Activated naive CD8-positive, alpha-beta T cell (primary cell): ENCODE measurements at regions not wholly inside any gene's neighbourhood (a gene's known extent, or its start where the extent isn't known, plus 50 kb on each side); places are given as distances from the start of the nearest gene placed in this dataset.

Experiments used
- H3K27ac Mint-ChIP-seq: one replicate; pipeline ENCODE4 v1.8.0; 2021; ENCODE audit warnings: mixed read lengths
- H3K27me3 Mint-ChIP-seq: one replicate; pipeline ENCODE4 v1.8.0; 2021; ENCODE audit warnings: mixed read lengths
- H3K36me3 Mint-ChIP-seq: one replicate; pipeline ENCODE4 v1.8.0; 2021; ENCODE audit warnings: mixed read lengths
- H3K4me1 Mint-ChIP-seq: one replicate; pipeline ENCODE4 v1.8.0; 2021; ENCODE audit warnings: low read depth, mixed read lengths
- H3K4me3 Mint-ChIP-seq: one replicate; pipeline ENCODE4 v1.8.0; 2021; ENCODE audit warnings: mild to moderate bottlenecking, mixed read lengths
- H3K9me3 Mint-ChIP-seq: one replicate; pipeline ENCODE4 v1.8.0; 2021; ENCODE audit warnings: low read depth, mixed read lengths

DNA sequence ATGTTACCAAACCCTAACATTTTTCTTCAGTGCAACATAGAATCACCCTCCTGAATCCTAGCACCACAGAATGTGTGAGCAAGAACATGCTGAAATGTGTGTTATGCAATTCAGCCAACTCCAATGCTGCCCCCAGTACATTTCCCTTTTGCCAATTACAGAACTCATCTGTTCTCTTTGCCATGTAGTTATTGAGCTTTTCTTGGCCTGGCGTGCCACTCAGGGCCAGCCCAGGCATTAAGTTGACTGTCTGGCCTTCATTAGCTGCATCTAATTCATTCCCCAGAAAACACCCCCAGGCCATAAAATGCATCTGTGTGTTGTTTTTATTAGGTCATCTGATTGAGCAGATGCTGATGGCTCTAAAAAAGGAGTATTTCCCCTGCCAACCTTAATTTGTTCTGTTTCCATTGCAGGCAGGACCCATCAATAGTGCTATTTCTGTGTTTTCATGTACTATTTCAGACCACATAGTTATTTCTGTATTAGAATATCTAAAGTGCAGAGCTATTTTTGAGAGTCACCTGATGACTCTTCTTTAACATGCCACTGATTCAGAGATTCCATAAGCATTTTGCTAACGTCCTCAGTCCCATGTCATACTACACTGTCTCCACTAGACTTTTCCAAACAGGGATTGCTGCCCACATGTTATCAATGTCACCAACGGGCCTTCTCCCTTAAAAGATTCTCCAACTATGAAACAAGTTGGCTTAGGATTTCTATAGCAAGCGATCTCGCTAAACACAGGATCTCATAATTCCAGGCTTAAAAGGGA is 969.7 kb downstream of the CDH11 start:
- H3K4me3 Mint-ChIP-seq: no peak overlapping the region
- H3K4me1 Mint-ChIP-seq: no peaks in the 10 kb centered on the region
- no peak overlapping the region for H3K27ac Mint-ChIP-seq
- no peaks in the 10 kb centered on the region for H3K36me3 Mint-ChIP-seq
- no peaks in the 10 kb centered on the region for H3K27me3 Mint-ChIP-seq
- H3K9me3 Mint-ChIP-seq: peaks cover 17% of the 10 kb centered on the region

DNA sequence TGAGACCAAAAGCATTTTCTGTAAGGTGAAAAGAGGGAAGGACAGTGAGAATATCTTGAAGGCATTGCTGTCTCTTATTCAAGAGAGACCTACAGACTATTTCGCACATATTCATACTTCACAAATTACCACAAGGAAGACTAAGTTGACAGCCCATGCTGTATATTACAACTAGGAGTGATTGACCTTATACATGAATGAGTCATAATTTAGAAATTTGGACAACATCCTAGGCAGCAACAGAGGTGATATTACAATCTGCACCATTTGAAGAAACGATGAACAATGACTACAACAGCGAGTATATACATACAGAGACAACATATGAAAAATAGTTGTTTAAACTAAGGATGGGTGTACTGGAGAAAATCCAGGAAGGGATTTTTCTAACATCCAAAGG is 971.7 kb downstream of the CDH11 start:
- H3K4me3 Mint-ChIP-seq: no peak overlapping the region
- H3K4me1 Mint-ChIP-seq: no peaks in the 10 kb centered on the region
- H3K27ac Mint-ChIP-seq: no peak overlapping the region
- peaks cover 16% of the 10 kb centered on the region for H3K9me3 Mint-ChIP-seq
- no peaks in the 10 kb centered on the region for H3K27me3 Mint-ChIP-seq
- no peaks in the 10 kb centered on the region for H3K36me3 Mint-ChIP-seq

DNA sequence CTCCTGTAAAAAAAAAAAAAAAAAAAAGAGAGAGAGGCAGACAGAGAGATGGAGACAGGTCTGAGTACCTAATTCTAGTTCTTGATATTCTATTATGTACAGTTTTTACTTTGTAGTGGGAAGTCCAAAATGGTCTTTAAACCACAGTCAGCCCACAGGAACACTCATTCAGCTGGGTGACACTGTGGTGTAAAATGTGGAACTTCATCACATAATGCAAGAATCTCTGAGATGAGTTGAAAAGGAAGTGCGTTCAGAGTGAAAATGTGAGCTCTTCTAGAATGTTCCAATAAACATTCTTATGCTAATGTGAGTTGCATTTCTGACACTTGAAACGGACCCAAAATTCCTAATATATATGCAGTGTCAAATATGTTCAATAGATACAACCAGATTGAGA is 972.1 kb downstream of the CDH11 start:
- Mint-ChIP-seq H3K9me3 (peaks cover 16% of the 10 kb centered on the region), H3K36me3 (no peaks in the 10 kb centered on the region), H3K27me3 (no peaks in the 10 kb centered on the region), H3K4me3 (no peak overlapping the region), H3K27ac (no peak overlapping the region), H3K4me1 (no peaks in the 10 kb centered on the region)

DNA sequence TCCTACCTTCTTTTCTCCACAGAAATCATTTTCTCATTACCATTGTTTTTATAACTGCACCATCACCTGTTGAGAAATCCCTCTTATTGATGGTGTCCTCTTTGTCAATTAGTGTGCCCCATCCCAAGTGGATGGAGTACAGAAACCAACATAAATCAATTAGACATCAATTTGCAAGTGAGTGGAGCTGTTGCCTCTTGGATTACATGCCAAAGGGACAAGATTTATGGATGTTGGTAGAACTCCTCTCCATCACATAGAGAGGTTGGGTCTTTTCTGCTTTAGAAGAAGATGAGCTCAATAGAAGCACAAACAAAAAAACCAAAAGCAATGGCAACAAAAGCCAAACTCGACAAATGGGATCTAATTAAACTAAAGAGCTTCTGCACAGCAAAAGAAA is 973.5 kb downstream of the CDH11 start:
- no peak overlapping the region for H3K27ac Mint-ChIP-seq
- H3K4me3 Mint-ChIP-seq: no peak overlapping the region
- no peaks in the 10 kb centered on the region for H3K4me1 Mint-ChIP-seq
- peaks cover 16% of the 10 kb centered on the region for H3K9me3 Mint-ChIP-seq
- H3K27me3 Mint-ChIP-seq: no peaks in the 10 kb centered on the region
- no peaks in the 10 kb centered on the region for H3K36me3 Mint-ChIP-seq

DNA sequence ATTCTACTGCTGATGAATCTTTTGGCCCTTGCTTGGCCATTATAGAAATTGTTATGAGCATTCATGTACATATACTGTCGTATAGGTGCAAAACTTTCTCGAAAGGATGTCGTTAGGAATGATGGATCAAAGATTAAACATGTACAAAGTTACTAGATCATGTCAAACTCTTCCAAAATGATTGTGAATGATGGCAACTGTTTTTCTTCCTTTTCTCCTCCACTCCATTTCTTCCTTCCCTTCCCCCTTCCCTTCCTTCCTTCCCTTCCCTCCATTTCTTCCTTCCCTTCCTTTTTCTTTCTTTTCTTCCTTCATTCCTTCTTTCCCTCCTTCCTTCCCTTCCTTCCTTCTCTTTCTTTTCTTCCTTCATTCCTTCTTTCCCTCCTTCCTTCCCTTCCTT is 973.9 kb downstream of the CDH11 start:
- Mint-ChIP-seq H3K27ac (no peak overlapping the region), H3K27me3 (no peaks in the 10 kb centered on the region)

DNA sequence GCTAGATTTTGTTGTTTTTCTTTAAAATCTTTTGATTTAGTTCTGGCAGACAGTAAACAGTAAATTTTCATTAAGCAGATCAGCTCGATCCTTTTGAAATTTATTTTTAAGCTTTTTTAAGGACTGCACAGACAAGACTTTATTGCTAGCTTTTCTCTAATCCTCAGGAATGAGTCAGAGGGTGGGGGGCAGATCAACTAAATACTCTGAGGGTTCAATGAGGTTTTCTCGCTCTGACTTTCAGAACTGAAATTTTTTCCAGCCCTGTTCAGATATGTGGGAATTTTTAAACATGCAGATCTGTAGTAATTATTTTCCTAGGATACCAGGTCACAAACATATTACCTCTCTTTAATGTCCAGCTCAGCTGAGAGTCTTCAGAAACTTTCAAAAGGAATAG is 977.2 kb downstream of the CDH11 start:
- H3K4me1 Mint-ChIP-seq: no peaks in the 10 kb centered on the region
- H3K9me3 Mint-ChIP-seq: peaks cover 17% of the 10 kb centered on the region
- H3K4me3 Mint-ChIP-seq: no peak overlapping the region
- no peaks in the 10 kb centered on the region for H3K36me3 Mint-ChIP-seq
- no peaks in the 10 kb centered on the region for H3K27me3 Mint-ChIP-seq
- no peak overlapping the region for H3K27ac Mint-ChIP-seq

More for the DNA sequence above, 973.9 kb downstream of the CDH11 start:
- no peak overlapping the region for H3K4me3 Mint-ChIP-seq
- no peaks in the 10 kb centered on the region for H3K4me1 Mint-ChIP-seq
- peaks cover 14% of the 10 kb centered on the region for H3K9me3 Mint-ChIP-seq
- H3K36me3 Mint-ChIP-seq: no peaks in the 10 kb centered on the region

DNA sequence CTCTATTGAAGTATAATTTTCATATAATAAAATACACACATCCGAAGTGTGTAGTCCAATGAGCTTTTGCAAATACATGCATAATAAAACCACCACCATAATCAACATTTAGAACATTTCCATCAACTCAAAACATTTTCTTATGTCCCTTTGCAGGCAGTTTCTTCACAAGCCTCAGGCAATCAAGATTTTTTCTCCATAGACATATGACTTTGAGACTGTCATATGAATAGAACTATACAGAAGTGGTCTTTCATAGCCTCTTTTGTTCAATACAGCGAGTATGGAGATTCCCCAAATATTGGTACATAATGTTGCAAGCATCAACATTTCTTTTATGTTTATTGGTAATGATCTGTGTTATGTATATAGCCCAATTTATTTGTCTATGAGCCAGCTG is 983.2 kb downstream of the CDH11 start:
- Mint-ChIP-seq H3K27me3 (no peaks in the 10 kb centered on the region), H3K4me3 (no peak overlapping the region), H3K4me1 (no peaks in the 10 kb centered on the region), H3K27ac (no peak overlapping the region), H3K36me3 (no peaks in the 10 kb centered on the region), H3K9me3 (peaks cover 16% of the 10 kb centered on the region)

DNA sequence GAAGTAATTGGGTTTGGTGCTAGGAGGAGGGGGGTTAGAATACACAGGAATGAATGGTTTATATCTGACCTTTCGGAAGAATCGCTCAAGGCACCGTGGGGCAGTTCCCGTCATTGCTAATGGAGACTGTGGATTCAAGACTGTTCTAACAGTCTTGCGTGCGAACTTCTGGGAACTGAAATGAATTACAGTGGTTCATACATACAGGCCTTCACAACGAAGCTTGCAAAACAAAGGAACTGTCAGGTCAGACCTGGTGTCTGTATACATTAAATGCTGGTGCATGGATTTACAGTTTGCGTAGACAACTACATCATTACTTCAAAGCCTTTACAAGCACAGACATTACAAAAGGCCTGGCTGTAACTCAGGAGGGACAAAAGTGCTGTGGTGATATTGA is 983.9 kb downstream of the CDH11 start:
- Mint-ChIP-seq H3K27me3 (no peaks in the 10 kb centered on the region), H3K9me3 (peaks cover 16% of the 10 kb centered on the region), H3K36me3 (no peaks in the 10 kb centered on the region), H3K4me3 (no peak overlapping the region), H3K4me1 (no peaks in the 10 kb centered on the region), H3K27ac (no peak overlapping the region)

DNA sequence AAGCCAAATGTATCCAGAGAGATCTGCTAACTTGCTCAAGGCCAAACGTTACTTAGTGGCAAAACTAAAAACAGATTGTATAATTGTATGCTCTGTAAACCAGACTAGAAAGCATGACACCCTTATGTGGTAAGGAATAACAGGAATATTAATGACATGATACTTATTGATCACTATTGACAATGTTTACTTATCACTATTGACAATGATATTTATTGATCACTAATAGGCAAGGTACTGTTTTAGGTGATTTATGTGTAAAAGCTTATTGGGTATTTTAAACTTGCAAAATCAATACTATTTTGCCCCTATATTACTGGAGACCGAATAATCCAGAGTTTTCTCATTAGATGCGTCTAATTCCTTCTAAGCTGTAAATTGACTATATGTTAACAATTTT is 985.1 kb downstream of the CDH11 start:
- H3K27me3 Mint-ChIP-seq: no peaks in the 10 kb centered on the region
- no peaks in the 10 kb centered on the region for H3K4me1 Mint-ChIP-seq
- peaks cover 20% of the 10 kb centered on the region for H3K9me3 Mint-ChIP-seq
- no peaks in the 10 kb centered on the region for H3K36me3 Mint-ChIP-seq
- H3K27ac Mint-ChIP-seq: no peak overlapping the region
- no peak overlapping the region for H3K4me3 Mint-ChIP-seq

DNA sequence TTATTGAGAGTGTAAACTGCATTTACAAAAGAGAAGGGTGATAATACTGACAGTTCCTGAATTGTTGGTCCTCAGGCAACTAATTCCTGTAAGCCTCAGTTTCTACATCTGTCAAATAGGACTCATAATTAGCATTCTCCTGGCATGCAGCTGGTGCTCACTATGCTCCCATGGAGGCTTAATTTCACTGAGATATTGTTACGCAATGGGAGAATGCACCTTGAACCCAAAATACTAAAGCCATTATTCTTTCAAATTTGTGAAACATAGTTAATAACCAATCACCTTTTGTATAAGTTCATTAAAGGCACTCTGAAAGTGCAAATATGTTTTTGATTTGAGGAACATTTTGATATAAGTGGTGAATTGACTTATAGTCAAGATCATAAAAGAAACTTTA is 985.5 kb downstream of the CDH11 start:
- Mint-ChIP-seq H3K27ac (no peak overlapping the region), H3K4me3 (no peak overlapping the region), H3K9me3 (peaks cover 18% of the 10 kb centered on the region), H3K4me1 (no peaks in the 10 kb centered on the region), H3K36me3 (no peaks in the 10 kb centered on the region), H3K27me3 (no peaks in the 10 kb centered on the region)

DNA sequence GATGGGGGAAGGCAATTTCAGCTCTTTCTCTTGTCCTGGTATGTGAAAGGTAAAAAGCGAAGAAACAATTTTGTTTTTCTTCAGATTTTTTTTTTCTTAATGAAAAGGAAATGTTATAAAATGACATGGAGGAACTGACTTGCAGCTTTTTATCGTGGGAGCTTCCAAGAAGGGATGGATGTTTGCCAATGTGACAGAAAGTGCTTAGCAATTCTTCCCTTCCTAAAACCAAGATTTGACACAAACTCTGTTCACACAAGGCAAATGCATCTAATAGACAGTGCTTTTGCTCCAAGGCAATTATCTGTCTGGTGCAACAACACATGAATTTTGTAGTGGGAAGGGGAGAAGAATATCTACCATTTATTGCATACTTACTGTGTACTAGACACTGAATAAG is 988.5 kb downstream of the CDH11 start:
- H3K4me1 Mint-ChIP-seq: no peaks in the 10 kb centered on the region
- no peaks in the 10 kb centered on the region for H3K27me3 Mint-ChIP-seq
- peaks cover 15% of the 10 kb centered on the region for H3K9me3 Mint-ChIP-seq
- H3K27ac Mint-ChIP-seq: no peak overlapping the region
- no peaks in the 10 kb centered on the region for H3K36me3 Mint-ChIP-seq
- H3K4me3 Mint-ChIP-seq: no peak overlapping the region

DNA sequence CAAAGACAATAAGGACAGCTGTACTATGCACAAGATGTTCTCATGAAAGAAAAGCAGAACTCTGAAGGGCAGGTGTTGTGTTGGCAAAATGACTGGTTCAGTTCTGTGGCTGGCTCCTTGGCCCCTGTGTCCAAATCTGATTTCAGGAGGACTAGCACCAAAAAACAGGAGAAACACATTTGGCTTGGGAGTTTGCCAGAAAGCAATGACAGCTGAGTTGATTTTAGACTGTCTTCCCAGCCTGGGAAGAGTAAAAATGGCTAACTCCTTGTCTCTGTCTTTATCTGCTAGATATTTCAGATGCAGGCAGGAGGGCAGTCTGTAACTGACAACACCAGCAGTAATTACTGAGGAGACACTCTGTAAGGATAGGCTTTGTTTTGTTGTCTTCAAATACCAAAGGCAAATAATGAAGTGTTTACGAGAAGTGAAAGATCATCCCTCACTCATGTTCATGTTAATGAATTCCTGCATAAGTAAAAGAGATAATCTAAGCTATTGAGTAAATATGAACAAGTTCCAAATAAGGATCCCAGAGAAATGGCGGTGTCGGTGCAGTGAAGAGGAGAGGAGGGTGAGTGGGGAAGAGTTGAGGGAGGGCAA is 989.0 kb downstream of the CDH11 start:
- no peaks in the 10 kb centered on the region for H3K36me3 Mint-ChIP-seq

DNA sequence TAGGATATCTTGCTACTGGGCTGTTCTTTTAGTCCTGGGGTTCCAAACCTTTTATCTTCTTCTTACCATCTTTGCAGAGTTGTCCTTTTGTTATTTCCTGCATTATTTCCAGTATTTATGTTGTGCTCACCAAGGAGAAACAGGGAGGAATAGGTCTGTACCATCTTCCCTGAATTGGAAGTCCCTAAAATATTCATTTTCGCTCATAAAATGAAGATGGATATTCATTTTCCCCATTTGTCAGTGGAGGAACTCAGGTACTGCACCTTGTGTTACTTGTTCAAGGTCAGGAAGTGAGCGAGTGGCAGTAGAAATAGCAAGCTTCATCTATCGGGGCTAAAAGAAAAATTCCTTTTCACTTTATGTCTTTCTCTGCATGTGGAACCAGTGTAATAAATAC is 989.7 kb downstream of the CDH11 start:
- H3K27me3 Mint-ChIP-seq: no peaks in the 10 kb centered on the region
- peaks cover 15% of the 10 kb centered on the region for H3K9me3 Mint-ChIP-seq
- no peaks in the 10 kb centered on the region for H3K36me3 Mint-ChIP-seq
- H3K4me3 Mint-ChIP-seq: no peak overlapping the region
- H3K27ac Mint-ChIP-seq: no peak overlapping the region
- H3K4me1 Mint-ChIP-seq: no peaks in the 10 kb centered on the region

More for the DNA sequence above, 989.0 kb downstream of the CDH11 start:
- no peak overlapping the region for H3K27ac Mint-ChIP-seq
- H3K4me1 Mint-ChIP-seq: no peaks in the 10 kb centered on the region
- H3K27me3 Mint-ChIP-seq: no peaks in the 10 kb centered on the region
- peaks cover 15% of the 10 kb centered on the region for H3K9me3 Mint-ChIP-seq
- no peak overlapping the region for H3K4me3 Mint-ChIP-seq

DNA sequence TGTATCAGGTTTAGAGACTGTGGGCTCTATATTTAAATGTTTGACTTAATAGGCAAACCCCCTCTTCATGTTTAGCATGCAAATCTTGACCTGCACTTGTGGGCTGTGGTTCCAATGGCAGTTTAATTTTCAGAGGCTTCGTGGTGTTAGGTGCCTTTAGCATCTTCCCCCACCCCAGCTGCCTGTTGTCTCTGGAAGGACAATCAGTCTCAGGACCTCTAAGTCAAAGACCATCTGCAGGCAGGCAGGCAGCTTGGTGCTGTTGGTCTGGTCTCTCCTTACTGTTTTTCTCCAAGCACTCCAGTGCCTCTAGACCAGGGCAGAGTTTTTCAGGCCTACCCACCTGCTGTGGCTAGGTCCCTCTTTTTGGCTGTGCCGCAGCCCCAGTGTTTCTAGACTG is 990.4 kb downstream of the CDH11 start:
- H3K36me3 Mint-ChIP-seq: no peaks in the 10 kb centered on the region
- no peaks in the 10 kb centered on the region for H3K27me3 Mint-ChIP-seq
- H3K27ac Mint-ChIP-seq: no peak overlapping the region
- peaks cover 15% of the 10 kb centered on the region for H3K9me3 Mint-ChIP-seq
- no peaks in the 10 kb centered on the region for H3K4me1 Mint-ChIP-seq
- H3K4me3 Mint-ChIP-seq: no peak overlapping the region

DNA sequence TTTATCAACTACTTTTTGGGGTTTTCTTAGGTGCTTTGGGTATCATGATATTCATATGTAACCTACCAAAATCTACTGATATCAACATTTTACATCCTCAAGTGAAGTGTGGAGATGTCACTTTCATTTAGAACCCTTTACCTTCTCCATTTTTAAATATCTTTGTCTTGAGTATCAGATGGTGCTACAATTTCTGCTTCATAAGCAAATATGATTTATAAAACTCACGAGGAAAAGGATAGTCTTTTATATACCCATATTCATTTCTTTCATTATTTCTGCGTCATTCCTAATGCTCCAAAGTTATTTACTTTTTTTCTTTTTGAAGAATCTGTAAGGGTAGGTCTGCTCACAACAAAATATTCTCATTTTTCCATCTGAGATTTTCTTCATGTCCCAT is 991.7 kb downstream of the CDH11 start:
- no peak overlapping the region for H3K4me3 Mint-ChIP-seq
- H3K27ac Mint-ChIP-seq: no peak overlapping the region
- no peaks in the 10 kb centered on the region for H3K36me3 Mint-ChIP-seq
- no peaks in the 10 kb centered on the region for H3K4me1 Mint-ChIP-seq
- no peaks in the 10 kb centered on the region for H3K27me3 Mint-ChIP-seq
- H3K9me3 Mint-ChIP-seq: peaks cover 9% of the 10 kb centered on the region

DNA sequence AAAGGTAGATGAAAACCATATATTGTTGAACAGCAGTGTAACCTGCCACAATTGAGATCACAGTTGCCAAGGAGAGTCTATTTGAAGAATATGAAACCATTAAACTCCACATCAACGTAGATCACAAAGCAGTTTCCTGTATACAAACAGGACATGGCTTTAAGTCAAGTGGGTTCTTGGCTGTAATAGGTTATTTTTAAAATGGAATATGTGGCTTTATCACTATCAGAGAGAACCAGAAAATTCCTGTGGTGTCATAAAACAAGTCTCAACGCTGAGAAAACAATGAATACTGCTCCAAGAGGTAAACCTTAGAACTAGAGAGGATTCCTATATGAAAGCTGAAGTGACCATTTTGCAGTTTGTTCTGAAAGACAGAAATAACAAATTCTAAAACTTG is 999.7 kb downstream of the CDH11 start:
- Mint-ChIP-seq H3K27me3 (no peaks in the 10 kb centered on the region), H3K27ac (no peak overlapping the region), H3K9me3 (peaks cover 5% of the 10 kb centered on the region)

More for the DNA sequence above, 999.7 kb downstream of the CDH11 start:
- no peaks in the 10 kb centered on the region for H3K36me3 Mint-ChIP-seq
- no peak overlapping the region for H3K4me3 Mint-ChIP-seq
- no peaks in the 10 kb centered on the region for H3K4me1 Mint-ChIP-seq
